NT2/D1 (cell line): ENCODE measurements at regions not wholly inside any gene's neighbourhood (a gene's known extent, or its start where the extent isn't known, plus 50 kb on each side); places are given as distances from the start of the nearest gene placed in this dataset.

ENCODE experiments used
- DNase-seq: peaks from one replicate; pipeline ENCODE4 v3.0.0-alpha.2; 2011; ENCODE audit warnings: low read depth, low spot score
- H3K27me3 ChIP-seq: 2 replicates; pipeline ENCODE4 v1.6.0; 2011; ENCODE audit warnings: mild to moderate bottlenecking; ENCODE audit not compliant: insufficient read length, insufficient read depth
- H3K36me3 ChIP-seq: 2 replicates; pipeline ENCODE4 v1.6.1; 2011; ENCODE audit warnings: mild to moderate bottlenecking, low read length, mixed read lengths; ENCODE audit not compliant: insufficient read depth, insufficient read length
- H3K4me1 ChIP-seq: 2 replicates; pipeline ENCODE4 v1.5.1; 2011; ENCODE audit not compliant: insufficient read depth, insufficient read length
- H3K4me3 ChIP-seq: 2 replicates; pipeline ENCODE4 v1.5.1; 2011; ENCODE audit warnings: low read depth; ENCODE audit not compliant: insufficient read length
- H3K9ac ChIP-seq: 2 replicates; pipeline ENCODE4 v1.6.0; 2011; ENCODE audit warnings: low read depth; ENCODE audit not compliant: insufficient read length
- H3K9me3 ChIP-seq: 2 replicates; pipeline ENCODE4 v1.5.1; 2011; ENCODE audit warnings: mild to moderate bottlenecking, low read length; ENCODE audit not compliant: insufficient read depth
- SUZ12 ChIP-seq: IDR thresholded peaks from 2 replicates; pipeline ENCODE4 v1.6.1; 2011; ENCODE audit not compliant: insufficient read length, insufficient read depth; ENCODE audit errors: extremely low read depth
- YY1 ChIP-seq: IDR thresholded peaks from 2 replicates; pipeline ENCODE4 v1.6.1; 2011; ENCODE audit not compliant: insufficient read length, insufficient read depth
- ZNF274 ChIP-seq: IDR thresholded peaks from 2 replicates; pipeline ENCODE4 v1.6.1; 2011; ENCODE audit warnings: mild to moderate bottlenecking, low read depth, low read length

DNA sequence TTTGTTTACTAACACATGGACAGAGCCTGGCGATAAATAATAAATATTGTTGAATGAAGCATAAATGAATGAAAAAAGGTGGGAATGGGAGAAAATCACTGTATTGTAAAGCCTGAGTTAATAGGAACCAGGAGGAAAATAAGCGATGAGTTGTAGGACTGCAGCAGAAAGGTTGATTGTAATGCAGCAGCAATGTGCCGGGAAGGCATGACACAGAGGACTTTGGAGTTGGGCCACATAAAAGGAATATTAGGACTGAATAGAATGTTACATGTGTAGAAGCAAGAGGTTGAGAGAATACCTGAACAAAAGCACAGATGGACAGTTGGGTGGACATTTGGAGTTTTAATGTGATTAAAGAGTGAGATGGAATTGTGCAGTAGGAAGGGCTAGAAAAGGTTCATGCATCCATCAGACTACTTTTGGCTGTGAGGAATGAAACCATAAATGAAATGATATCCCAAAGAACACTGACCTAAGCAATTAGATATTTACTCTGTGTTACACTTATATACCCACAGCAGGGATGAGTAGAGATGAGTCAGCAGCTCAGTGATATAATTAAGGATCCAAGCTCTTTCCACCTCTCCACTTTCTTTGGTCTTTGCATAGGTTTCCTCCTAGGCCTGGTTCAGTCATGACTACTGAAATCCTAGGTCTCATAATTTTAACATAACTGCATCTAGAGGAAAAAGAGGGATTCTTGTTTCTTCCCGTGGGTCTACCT lies 55.4 kb downstream of the CCER1 start:
- H3K9me3 ChIP-seq: no peaks in the 10 kb centered on the region
- TF ChIP-seq SUZ12 (no peak), ZNF274 (no peak), YY1 (no peak)
- H3K9ac ChIP-seq: no peak overlapping the region
- no peak overlapping the region for H3K4me3 ChIP-seq
- H3K4me1 ChIP-seq: no peaks in the 10 kb centered on the region
- no peaks in the 10 kb centered on the region for H3K27me3 ChIP-seq
- H3K36me3 ChIP-seq: no peaks in the 10 kb centered on the region
- DNase-seq: no peak

GRCh38 chr12:90897986-90898385 lies 57.0 kb downstream of the CCER1 start:
- Histone ChIP-seq H3K9ac (no peak overlapping the region), H3K36me3 (no peaks in the 10 kb centered on the region), H3K9me3 (no peaks in the 10 kb centered on the region), H3K27me3 (no peaks in the 10 kb centered on the region), H3K4me3 (no peak overlapping the region), H3K4me1 (no peaks in the 10 kb centered on the region)
- TF ChIP-seq YY1: no peak
- no peak for TF ChIP-seq ZNF274
- TF ChIP-seq SUZ12: no peak
- no peak for DNase-seq

DNA sequence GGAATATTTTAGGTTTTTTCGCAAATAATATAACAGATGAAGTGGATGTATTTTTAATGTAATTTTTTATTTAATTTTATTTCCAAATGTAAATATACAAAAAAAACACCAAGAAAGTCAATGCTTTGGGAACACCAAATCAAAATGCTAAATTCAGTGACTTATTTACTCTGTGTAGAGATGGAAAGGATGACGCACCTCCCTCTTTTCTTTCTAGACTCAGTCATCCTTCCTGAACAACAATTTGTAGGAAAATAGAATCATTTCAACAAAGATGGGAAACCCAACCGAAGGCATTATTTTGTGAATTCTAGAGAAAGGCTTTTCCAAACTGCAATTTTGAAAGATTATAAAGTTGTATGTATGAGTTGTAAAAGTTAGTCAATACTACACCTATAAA lies 57.7 kb downstream of the CCER1 start:
- no peak overlapping the region for H3K9ac ChIP-seq
- no peaks in the 10 kb centered on the region for H3K27me3 ChIP-seq
- no peak overlapping the region for H3K4me3 ChIP-seq
- H3K9me3 ChIP-seq: no peaks in the 10 kb centered on the region
- no peaks in the 10 kb centered on the region for H3K4me1 ChIP-seq
- TF ChIP-seq YY1: no peak
- no peak for TF ChIP-seq SUZ12
- no peak for TF ChIP-seq ZNF274
- no peak for DNase-seq
- no peaks in the 10 kb centered on the region for H3K36me3 ChIP-seq

DNA sequence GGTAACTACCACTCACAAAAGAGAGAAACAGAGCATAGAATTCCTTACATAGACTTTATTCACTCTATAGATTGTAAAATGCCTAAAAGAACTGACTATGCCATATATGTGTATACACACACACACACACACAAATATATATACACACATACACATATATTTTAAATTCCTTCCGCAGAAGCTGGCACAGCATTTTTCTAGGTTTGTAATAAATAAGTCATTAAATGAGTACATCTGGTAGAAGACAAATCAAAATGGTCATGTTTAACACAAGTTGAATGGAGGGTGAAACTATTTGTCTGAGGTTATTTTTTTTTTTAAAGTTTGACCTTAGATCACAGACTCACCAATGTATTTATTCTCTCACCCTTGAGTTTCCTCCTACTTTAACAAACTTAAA lies 58.2 kb downstream of the CCER1 start:
- Histone ChIP-seq H3K9me3 (no peaks in the 10 kb centered on the region), H3K27me3 (no peaks in the 10 kb centered on the region), H3K4me1 (no peaks in the 10 kb centered on the region), H3K36me3 (no peaks in the 10 kb centered on the region), H3K9ac (no peak overlapping the region), H3K4me3 (no peak overlapping the region)
- DNase-seq: no peak
- TF ChIP-seq SUZ12: no peak
- TF ChIP-seq ZNF274: no peak
- no peak for TF ChIP-seq YY1

DNA sequence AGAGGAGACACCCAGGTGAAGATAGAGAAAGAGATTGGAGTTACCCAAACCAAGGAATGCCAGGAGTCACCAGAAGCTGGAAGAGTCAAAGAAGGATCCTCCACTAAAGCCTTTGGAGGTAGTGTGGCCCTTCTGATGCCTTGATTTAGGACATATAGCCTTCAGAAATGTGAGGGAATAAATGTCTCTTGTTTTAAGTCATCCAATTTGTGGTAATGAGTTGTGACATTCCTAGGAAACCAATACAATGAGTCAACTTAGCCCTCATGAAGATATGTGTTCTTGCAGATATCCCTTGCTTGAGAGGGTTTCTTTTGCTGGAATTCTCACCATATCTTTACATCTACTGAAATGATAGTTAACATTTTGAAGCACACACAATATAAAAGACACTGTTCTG lies 58.8 kb downstream of the CCER1 start:
- Histone ChIP-seq H3K9me3 (no peaks in the 10 kb centered on the region), H3K27me3 (no peaks in the 10 kb centered on the region), H3K36me3 (no peaks in the 10 kb centered on the region), H3K9ac (no peak overlapping the region), H3K4me3 (no peak overlapping the region), H3K4me1 (no peaks in the 10 kb centered on the region)
- TF ChIP-seq ZNF274 (no peak), SUZ12 (no peak), YY1 (no peak)
- no peak for DNase-seq

- Histone ChIP-seq H3K36me3 (no peaks in the 10 kb centered on the region), H3K9ac (no peak overlapping the region), H3K9me3 (no peaks in the 10 kb centered on the region), H3K27me3 (no peaks in the 10 kb centered on the region), H3K4me3 (no peak overlapping the region), H3K4me1 (no peaks in the 10 kb centered on the region)
- TF ChIP-seq ZNF274 (no peak), YY1 (no peak), SUZ12 (no peak)
- no peak for DNase-seq
These were observed 66.7 kb downstream of the CCER1 start for GRCh38 chr12:90888316-90888715.

DNA sequence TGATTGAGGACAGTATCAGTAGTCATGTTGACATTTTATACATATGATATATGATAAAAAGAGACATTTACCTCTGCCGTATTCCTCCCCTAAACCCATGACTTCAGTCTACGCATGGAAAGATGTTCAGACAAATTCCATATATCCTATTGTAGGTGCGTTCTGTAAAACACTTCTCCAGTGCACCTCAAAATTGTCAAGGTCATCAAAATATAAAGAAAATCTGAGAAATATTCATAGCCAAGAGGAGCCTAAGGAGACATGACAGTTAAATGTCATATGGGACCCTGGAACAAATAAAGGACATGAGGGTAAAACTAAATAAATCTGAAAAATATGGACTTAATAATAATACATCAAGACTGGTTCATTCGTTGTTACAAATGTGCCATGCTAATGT lies 71.5 kb downstream of the CCER1 start:
- TF ChIP-seq YY1 (no peak), SUZ12 (no peak), ZNF274 (no peak)
- Histone ChIP-seq H3K27me3 (no peaks in the 10 kb centered on the region), H3K9ac (no peak overlapping the region), H3K36me3 (no peaks in the 10 kb centered on the region), H3K9me3 (no peaks in the 10 kb centered on the region), H3K4me3 (no peak overlapping the region), H3K4me1 (no peaks in the 10 kb centered on the region)
- no peak for DNase-seq

- Histone ChIP-seq H3K36me3 (no peaks in the 10 kb centered on the region), H3K27me3 (no peaks in the 10 kb centered on the region), H3K4me1 (no peaks in the 10 kb centered on the region), H3K9me3 (no peaks in the 10 kb centered on the region), H3K9ac (no peak overlapping the region), H3K4me3 (no peak overlapping the region)
- DNase-seq: no peak
- TF ChIP-seq YY1 (no peak), ZNF274 (no peak), SUZ12 (no peak)
These were observed 83.3 kb downstream of the CCER1 start for GRCh38 chr12:90871726-90872096.
